ENCODE measurements at regions not wholly inside any gene's neighbourhood (a gene's known extent, or its start where the extent isn't known, plus 50 kb on each side); places are given as distances from the start of the nearest gene placed in this dataset.

- no peak overlapping the region for H3K4me3 ChIP-seq
- H3K9me3 ChIP-seq, result no peaks in the 10 kb centered on the region
- DNase-seq (no peak), ATAC-seq (no peak)
- no peaks in the 10 kb centered on the region for H3K27me3 ChIP-seq
- intact Hi-C loops (cut with DNase I), result no loop called here
- no peaks in the 10 kb centered on the region for H3K4me1 ChIP-seq
- no peak overlapping the region for H3K27ac ChIP-seq
- no peak for TF ChIP-seq CTCF (IDR thresholded peaks at IDR 0.05)
- no peaks in the 10 kb centered on the region for H3K36me3 ChIP-seq
These were observed 728.1 kb downstream of the OTOL1 start for GRCh38 chr3:162224746-162225145.

- Histone ChIP-seq H3K27ac (no peak overlapping the region), H3K9me3 (no peaks in the 10 kb centered on the region), H3K36me3 (no peaks in the 10 kb centered on the region), H3K4me3 (no peak overlapping the region), H3K27me3 (no peaks in the 10 kb centered on the region), H3K4me1 (no peaks in the 10 kb centered on the region)
- no peak for TF ChIP-seq CTCF (IDR thresholded peaks at IDR 0.05)
- intact Hi-C loops (cut with DNase I), result no loop called here
- no peak for DNase-seq
- ATAC-seq, result no peak
These were observed 740.3 kb downstream of the OTOL1 start for GRCh38 chr3:162236949-162237348.

- Histone ChIP-seq H3K4me3 (no peak overlapping the region), H3K4me1 (no peaks in the 10 kb centered on the region), H3K27ac (no peak overlapping the region), H3K27me3 (no peaks in the 10 kb centered on the region), H3K9me3 (no peaks in the 10 kb centered on the region), H3K36me3 (no peaks in the 10 kb centered on the region)
- no peak for ATAC-seq
- no peak for TF ChIP-seq CTCF (IDR thresholded peaks at IDR 0.05)
- no peak for DNase-seq
- intact Hi-C loops (cut with DNase I), result no loop called here
These were observed 754.2 kb downstream of the OTOL1 start for GRCh38 chr3:162250782-162251181.

GRCh38 chr3:162262129-162262528, 765.5 kb downstream of the OTOL1 start:
- Histone ChIP-seq H3K27me3 (no peaks in the 10 kb centered on the region), H3K4me1 (no peaks in the 10 kb centered on the region), H3K27ac (no peak overlapping the region), H3K9me3 (no peaks in the 10 kb centered on the region), H3K36me3 (no peaks in the 10 kb centered on the region), H3K4me3 (no peak overlapping the region)
- DNase-seq (no peak), ATAC-seq (no peak)
- intact Hi-C loops (cut with DNase I), result no loop called here
- TF ChIP-seq CTCF (IDR thresholded peaks at IDR 0.05), result no peak

GRCh38 chr3:162263596-162263995, 767.0 kb downstream of the OTOL1 start:
- ATAC-seq, result no peak
- H3K4me1 ChIP-seq, result no peaks in the 10 kb centered on the region

More at GRCh38 chr3:162263596-162263995, 767.0 kb downstream of the OTOL1 start:
- intact Hi-C loops (cut with DNase I), result no loop called here
- H3K27me3 ChIP-seq, result no peaks in the 10 kb centered on the region
- no peak overlapping the region for H3K27ac ChIP-seq
- DNase-seq, result no peak
- no peak for TF ChIP-seq CTCF (IDR thresholded peaks at IDR 0.05)
- H3K36me3 ChIP-seq, result no peaks in the 10 kb centered on the region
- no peaks in the 10 kb centered on the region for H3K9me3 ChIP-seq
- H3K4me3 ChIP-seq, result no peak overlapping the region

All from upper lobe of right lung (tissue), 1 donor.